KMS-11 (cell line): ENCODE measurements at regions not wholly inside any gene's neighbourhood (a gene's known extent, or its start where the extent isn't known, plus 50 kb on each side); places are given as distances from the start of the nearest gene placed in this dataset.

ENCODE experiments used
- H2AFZ ChIP-seq: fragments of 200-600 bp; sonication (generic); 2 replicates; pipeline ENCODE4 v1.6.1; 2016; ENCODE audit warnings: antibody characterized with exemption, mixed run types, low read depth
- H3K27ac ChIP-seq: fragments of 200-600 bp; sonication (generic); 2 replicates; pipeline ENCODE4 v1.6.1; 2016; ENCODE audit warnings: mild to moderate bottlenecking, mixed run types
- H3K27me3 ChIP-seq: fragments of 200-600 bp; sonication (generic); 2 replicates; pipeline ENCODE4 v1.6.1; 2017; ENCODE audit warnings: mild to moderate bottlenecking, low read depth, mixed run types, moderate library complexity; ENCODE audit not compliant: insufficient read depth
- H3K36me3 ChIP-seq: fragments of 200-600 bp; sonication (generic); 2 replicates; pipeline ENCODE4 v1.6.1; 2017; ENCODE audit warnings: mild to moderate bottlenecking, mixed run types; ENCODE audit not compliant: insufficient read depth
- H3K4me1 ChIP-seq: fragments of 200-600 bp; sonication (generic); 2 replicates; pipeline ENCODE4 v1.6.1; 2016; ENCODE audit warnings: mild to moderate bottlenecking, low read depth, mixed run types; ENCODE audit not compliant: poor library complexity, severe bottlenecking
- H3K4me2 ChIP-seq: fragments of 200-600 bp; sonication (generic); 2 replicates; pipeline ENCODE4 v1.7.0; 2016; ENCODE audit warnings: mild to moderate bottlenecking, mixed run types
- H3K4me3 ChIP-seq: fragments of 200-600 bp; sonication (generic); IDR thresholded peaks from 2 replicates; pipeline ENCODE4 v1.6.1; 2017; ENCODE audit warnings: low read depth, low read length, mixed read lengths; ENCODE audit not compliant: insufficient read depth
- H3K79me2 ChIP-seq: fragments of 200-600 bp; sonication (generic); 2 replicates; pipeline ENCODE4 v1.6.1; 2016; ENCODE audit warnings: low read depth, mixed run types; ENCODE audit not compliant: insufficient read depth
- H3K9ac ChIP-seq: fragments of 200-600 bp; sonication (generic); 2 replicates; pipeline ENCODE4 v1.6.1; 2016; ENCODE audit warnings: mild to moderate bottlenecking, mixed run types
- H4K20me1 ChIP-seq: fragments of 200-600 bp; sonication (generic); 2 replicates; pipeline ENCODE4 v1.6.1; 2016; ENCODE audit warnings: mild to moderate bottlenecking, mixed run types; ENCODE audit not compliant: insufficient read depth
- CTCF ChIP-seq: fragments of 200-600 bp; sonication (generic); conservative IDR thresholded peaks from 2 replicates; pipeline ENCODE4 v1.6.1; 2017; ENCODE audit warnings: low read depth, mild to moderate bottlenecking, antibody characterized with exemption, low read length, moderate library complexity, mixed read lengths

GRCh38 chr5:24732184-24732583 is 87.4 kb upstream of the CDH10 start:
- no peak for TF ChIP-seq CTCF
- Histone ChIP-seq H4K20me1 (no peaks in the 10 kb centered on the region), H3K36me3 (no peaks in the 10 kb centered on the region), H3K9ac (no peak overlapping the region), H3K4me1 (no peaks in the 10 kb centered on the region), H2AFZ (no peak overlapping the region), H3K27ac (no peak overlapping the region), H3K27me3 (no peaks in the 10 kb centered on the region), H3K4me2 (no peak overlapping the region), H3K79me2 (no peaks in the 10 kb centered on the region), H3K4me3 (no peak overlapping the region)

GRCh38 chr5:24720743-24721142 is 76.0 kb upstream of the CDH10 start:
- H3K4me2 ChIP-seq: no peak overlapping the region
- no peaks in the 10 kb centered on the region for H3K36me3 ChIP-seq
- H3K27me3 ChIP-seq: no peaks in the 10 kb centered on the region
- no peak overlapping the region for H2AFZ ChIP-seq
- H3K4me1 ChIP-seq: no peaks in the 10 kb centered on the region
- H3K4me3 ChIP-seq: no peak overlapping the region
- no peaks in the 10 kb centered on the region for H3K79me2 ChIP-seq
- H4K20me1 ChIP-seq: no peaks in the 10 kb centered on the region
- no peak overlapping the region for H3K9ac ChIP-seq
- H3K27ac ChIP-seq: no peak overlapping the region
- TF ChIP-seq CTCF: no peak

GRCh38 chr5:24714746-24715145 is 70.0 kb upstream of the CDH10 start:
- no peak overlapping the region for H3K4me2 ChIP-seq
- TF ChIP-seq CTCF: no peak
- H3K27me3 ChIP-seq: no peaks in the 10 kb centered on the region
- H2AFZ ChIP-seq: peak overlapping the region; percentile 41; the same call in 1 of the 2 replicates
- no peak overlapping the region for H3K27ac ChIP-seq
- H4K20me1 ChIP-seq: no peaks in the 10 kb centered on the region
- no peak overlapping the region for H3K4me3 ChIP-seq
- H3K4me1 ChIP-seq: no peaks in the 10 kb centered on the region
- H3K36me3 ChIP-seq: no peaks in the 10 kb centered on the region
- H3K9ac ChIP-seq: no peak overlapping the region
- H3K79me2 ChIP-seq: no peaks in the 10 kb centered on the region

GRCh38 chr5:24712947-24713346 is 68.2 kb upstream of the CDH10 start:
- Histone ChIP-seq H3K27me3 (no peaks in the 10 kb centered on the region), H3K79me2 (no peaks in the 10 kb centered on the region), H3K27ac (no peak overlapping the region), H3K4me1 (no peaks in the 10 kb centered on the region), H3K36me3 (no peaks in the 10 kb centered on the region), H3K4me2 (no peak overlapping the region), H3K9ac (no peak overlapping the region), H4K20me1 (no peaks in the 10 kb centered on the region), H3K4me3 (no peak overlapping the region), H2AFZ (no peak overlapping the region)
- TF ChIP-seq CTCF: no peak
